Kidney capillary endothelial cell (primary cell): ENCODE measurements at regions not wholly inside any gene's neighbourhood (a gene's known extent, or its start where the extent isn't known, plus 50 kb on each side); places are given as distances from the start of the nearest gene placed in this dataset.

Experiments used
- DNase-seq: peaks from one replicate; pipeline ENCODE4 v3.0.0-alpha.2; 2018; ENCODE audit warnings: low spot score

- DNase-seq: no peak
Measured at GRCh38 chr18:54100920-54101470, 123.5 kb downstream of the MBD2 start.

GRCh38 chr18:54100466-54100865 lies 124.0 kb downstream of the MBD2 start:
- DNase-seq: no peak

DNA sequence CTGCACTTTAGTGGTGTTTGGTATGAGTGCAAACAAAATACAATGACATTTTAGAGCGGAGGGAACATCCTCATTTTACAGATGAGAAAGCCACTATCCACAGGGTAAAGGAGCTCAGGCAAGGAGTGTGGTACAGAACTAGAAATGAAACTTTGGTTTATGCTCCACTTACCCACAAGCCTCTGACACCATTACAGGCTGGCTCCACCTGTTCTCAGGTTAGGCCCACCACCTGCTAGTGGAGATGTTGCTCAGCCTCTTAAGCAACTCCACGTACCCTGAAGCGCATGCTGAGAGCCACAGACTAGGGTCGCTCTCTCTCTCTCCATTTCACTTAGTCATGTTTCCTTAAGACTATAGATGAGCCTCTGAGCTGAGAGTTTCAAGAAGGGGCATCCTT lies 130.0 kb downstream of the MBD2 start:
- DNase-seq: no peak

DNA sequence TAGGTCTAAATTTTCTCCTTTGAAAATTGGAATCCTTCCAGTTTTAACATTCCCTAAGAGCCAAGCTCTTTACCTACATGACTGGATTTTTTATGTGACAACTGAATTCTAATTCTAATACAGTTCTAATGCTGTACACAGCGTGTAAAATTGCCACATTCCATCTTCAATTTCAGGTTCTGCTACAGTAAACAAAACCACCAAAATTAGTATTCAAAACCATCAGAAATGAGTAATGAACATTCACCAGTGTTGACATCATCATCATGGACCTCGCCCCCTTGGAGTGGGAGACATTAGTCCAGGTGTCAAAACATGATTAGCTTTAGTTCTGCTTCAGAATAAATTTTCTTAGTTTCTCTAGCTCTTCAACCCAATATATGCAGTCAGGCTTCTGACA lies 133.6 kb downstream of the MBD2 start:
- DNase-seq: no peak

- DNase-seq: no peak
Measured at GRCh38 chr18:54089749-54090459, 134.6 kb downstream of the MBD2 start.

- DNase-seq: no peak
Measured at GRCh38 chr18:54086863-54087262, 137.6 kb downstream of the MBD2 start.

GRCh38 chr18:54086046-54086802 lies 138.2 kb downstream of the MBD2 start:
- DNase-seq: no peak

- no peak for DNase-seq
Measured at GRCh38 chr18:54080858-54081257, 143.6 kb downstream of the MBD2 start.

DNA sequence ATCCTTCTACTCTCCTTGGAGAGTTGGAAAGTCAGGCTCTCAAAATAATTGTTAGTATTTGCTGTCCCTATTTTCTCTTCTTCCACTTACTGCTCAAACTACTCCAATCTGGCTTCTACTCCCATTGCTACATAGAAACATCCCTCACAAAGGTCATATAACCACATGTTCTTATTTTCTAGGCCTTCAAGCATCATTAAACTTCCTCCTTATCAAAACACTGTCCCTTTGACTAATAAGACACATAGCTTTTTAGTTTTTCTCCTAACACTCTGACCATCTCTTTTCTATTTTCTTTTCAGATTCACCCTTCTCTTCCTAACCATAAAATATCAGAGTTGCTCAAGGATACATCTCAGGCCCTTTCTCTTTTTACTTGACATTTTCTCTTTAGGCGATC lies 148.3 kb downstream of the MBD2 start:
- no peak for DNase-seq

GRCh38 chr18:54075689-54076088 lies 148.8 kb downstream of the MBD2 start:
- DNase-seq: no peak

GRCh38 chr18:54069729-54070128 lies 154.7 kb downstream of the MBD2 start:
- no peak for DNase-seq

GRCh38 chr18:54060343-54061005 lies 164.0 kb downstream of the MBD2 start:
- DNase-seq: no peak

- DNase-seq: no peak
Measured at GRCh38 chr18:54052732-54053429, 171.6 kb downstream of the MBD2 start.

DNA sequence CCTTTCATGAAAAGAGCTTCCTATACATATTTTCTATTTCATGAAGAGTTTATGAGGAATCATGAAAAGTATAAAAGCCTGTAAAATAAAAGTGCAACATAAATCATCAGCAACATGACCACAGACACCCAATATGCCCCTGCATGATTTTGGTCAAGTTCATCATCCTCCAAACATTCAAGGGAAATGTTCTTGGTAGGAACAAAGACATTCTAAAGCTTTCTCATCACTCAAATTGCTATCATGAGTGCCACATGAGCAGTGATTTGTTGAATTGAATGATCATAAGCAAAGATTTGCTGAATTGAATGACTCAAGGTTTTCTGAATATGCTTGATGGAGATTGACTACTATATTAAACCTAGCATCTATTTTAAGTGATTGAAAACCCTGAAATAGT lies 172.2 kb downstream of the MBD2 start:
- no peak for DNase-seq

GRCh38 chr18:54043484-54044251 lies 180.8 kb downstream of the MBD2 start:
- no peak for DNase-seq

DNA sequence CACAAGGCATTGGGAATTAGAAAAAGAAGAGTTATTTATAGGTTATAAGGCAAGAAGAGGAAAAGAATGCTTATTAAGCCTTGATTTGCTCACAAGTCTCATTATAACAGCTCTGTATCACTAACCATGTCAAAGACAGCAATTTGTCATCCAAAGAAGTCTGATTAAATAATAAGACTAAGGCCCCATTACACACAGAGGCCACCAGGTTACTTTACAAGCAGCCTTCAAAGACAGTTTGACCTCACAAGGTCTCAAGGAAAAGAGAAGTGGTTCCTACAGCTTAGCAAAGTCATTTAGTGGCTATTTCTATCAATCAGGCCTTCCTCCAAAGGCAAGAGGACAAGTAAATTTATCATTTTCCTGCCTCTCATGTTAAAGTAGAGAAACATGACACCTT lies 188.5 kb downstream of the MBD2 start:
- DNase-seq: no peak

- no peak for DNase-seq
Measured at GRCh38 chr18:54033052-54033451, 191.4 kb downstream of the MBD2 start.

- DNase-seq: no peak
Measured at GRCh38 chr18:54032412-54032811, 192.1 kb downstream of the MBD2 start.

GRCh38 chr18:54031243-54031642 lies 193.2 kb downstream of the MBD2 start:
- DNase-seq: no peak

DNA sequence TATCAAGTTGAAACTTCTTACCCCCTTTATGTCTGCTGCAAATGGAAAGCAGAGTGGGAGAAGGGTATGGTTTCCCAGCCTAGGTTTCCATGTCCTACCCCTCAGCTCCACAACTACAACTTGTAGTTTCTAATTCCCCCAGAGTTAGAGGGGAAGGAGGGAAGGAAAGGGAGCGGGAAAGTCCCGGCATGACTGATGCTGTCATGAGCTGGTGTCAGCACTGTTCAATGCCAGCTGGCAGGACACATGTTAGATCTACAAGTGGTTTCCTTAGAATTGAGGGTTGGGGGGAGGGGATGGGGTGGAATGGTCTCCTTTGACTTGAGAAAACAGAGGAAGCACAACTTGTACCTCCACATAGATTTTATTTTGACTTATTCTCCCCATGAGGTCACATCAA lies 194.0 kb downstream of the MBD2 start:
- DNase-seq: no peak

DNA sequence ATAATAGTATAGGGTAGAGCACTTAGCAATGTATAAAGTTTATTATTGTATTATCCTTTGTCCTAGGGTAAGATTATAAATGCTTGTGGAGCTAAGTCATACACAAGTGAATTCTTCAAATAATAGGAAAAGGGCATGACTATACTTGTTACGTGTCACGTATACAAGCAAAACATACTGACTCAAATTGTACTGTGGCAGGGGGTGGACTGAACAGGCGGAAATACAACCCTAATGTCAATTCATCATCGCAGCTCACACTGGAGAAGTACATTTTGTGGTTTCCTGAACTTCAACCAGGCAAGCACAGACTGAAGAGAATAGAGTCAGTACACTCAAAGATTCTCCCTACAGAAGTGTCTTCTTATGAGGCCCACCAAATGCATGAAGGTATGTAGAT lies 201.0 kb downstream of the MBD2 start:
- DNase-seq: peak; percentile 2

DNA sequence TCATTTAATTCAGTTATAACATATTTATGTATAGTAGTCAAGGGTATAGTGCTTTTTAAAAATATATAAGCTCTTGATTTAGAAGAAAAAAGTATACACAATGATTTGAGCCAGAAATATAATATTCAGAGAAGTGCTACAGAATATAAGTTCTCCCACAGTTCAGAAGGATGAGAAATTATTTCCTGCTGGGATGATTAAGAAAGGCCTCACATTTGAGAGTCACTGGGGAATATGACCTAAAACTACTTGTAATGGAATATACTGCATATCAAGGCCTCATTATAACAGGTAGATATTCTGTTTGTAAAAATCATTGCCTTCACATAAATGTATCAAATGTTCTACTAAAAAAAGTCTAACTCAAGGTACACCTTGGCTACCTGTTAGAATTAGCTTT lies 203.5 kb downstream of the MBD2 start:
- no peak for DNase-seq
